ENCODE measurements at regions not wholly inside any gene's neighbourhood (a gene's known extent, or its start where the extent isn't known, plus 50 kb on each side); places are given as distances from the start of the nearest gene placed in this dataset.

GRCh38 chr3:7817239-7817638, 684.4 kb upstream of the LMCD1 start:
- TF ChIP-seq, protein P1, sequence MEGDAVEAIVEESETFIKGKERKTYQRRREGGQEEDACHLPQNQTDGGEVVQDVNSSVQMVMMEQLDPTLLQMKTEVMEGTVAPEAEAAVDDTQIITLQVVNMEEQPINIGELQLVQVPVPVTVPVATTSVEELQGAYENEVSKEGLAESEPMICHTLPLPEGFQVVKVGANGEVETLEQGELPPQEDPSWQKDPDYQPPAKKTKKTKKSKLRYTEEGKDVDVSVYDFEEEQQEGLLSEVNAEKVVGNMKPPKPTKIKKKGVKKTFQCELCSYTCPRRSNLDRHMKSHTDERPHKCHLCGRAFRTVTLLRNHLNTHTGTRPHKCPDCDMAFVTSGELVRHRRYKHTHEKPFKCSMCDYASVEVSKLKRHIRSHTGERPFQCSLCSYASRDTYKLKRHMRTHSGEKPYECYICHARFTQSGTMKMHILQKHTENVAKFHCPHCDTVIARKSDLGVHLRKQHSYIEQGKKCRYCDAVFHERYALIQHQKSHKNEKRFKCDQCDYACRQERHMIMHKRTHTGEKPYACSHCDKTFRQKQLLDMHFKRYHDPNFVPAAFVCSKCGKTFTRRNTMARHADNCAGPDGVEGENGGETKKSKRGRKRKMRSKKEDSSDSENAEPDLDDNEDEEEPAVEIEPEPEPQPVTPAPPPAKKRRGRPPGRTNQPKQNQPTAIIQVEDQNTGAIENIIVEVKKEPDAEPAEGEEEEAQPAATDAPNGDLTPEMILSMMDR (IDR thresholded peaks at IDR 0.05) = no peak
- Histone ChIP-seq H3K27me3 (ENCODE audit: control insufficient read depth, insufficient read depth, low read length) (no peaks in the 10 kb centered on the region), H3K9ac (no peak overlapping the region), H2AFZ (no peak overlapping the region), H3K79me2 (no peaks in the 10 kb centered on the region), H3K4me3 (ENCODE audit: low read depth, low read length) (no peak overlapping the region), H3K4me2 (ENCODE audit: low read length) (no peak overlapping the region), H3K27ac (no peak overlapping the region), H3K4me1 (no peaks in the 10 kb centered on the region), H3K36me3 (ENCODE audit: control insufficient read depth, insufficient read depth, low read length) (no peaks in the 10 kb centered on the region), H3K9me3 (ENCODE audit: control insufficient read depth, low read length) (no peaks in the 10 kb centered on the region)

DNA sequence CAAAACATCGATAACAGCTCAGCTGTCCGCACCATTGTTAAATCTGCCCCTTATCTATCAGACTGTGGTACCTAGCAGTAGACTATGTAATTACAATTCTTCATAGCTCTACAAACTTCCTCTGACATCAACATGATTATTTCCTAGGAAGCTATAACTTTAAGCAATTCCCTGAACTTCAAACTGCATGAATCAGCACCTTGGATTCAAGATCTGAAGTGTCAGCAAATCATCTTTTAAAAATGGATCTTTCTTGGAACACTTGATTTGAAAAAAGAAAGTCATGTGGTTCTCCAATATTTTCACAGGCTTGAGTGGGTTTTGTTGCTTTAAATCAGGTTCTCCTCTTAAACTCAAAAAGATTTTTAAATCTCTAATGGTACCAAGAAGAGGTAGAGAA, 680.7 kb upstream of the LMCD1 start:
- Histone ChIP-seq H3K36me3 (ENCODE audit: control insufficient read depth, insufficient read depth, low read length) (no peaks in the 10 kb centered on the region), H3K9me3 (ENCODE audit: control insufficient read depth, low read length) (no peaks in the 10 kb centered on the region), H3K27me3 (ENCODE audit: control insufficient read depth, insufficient read depth, low read length) (no peaks in the 10 kb centered on the region), H2AFZ (no peak overlapping the region), H3K4me1 (no peaks in the 10 kb centered on the region), H3K4me2 (ENCODE audit: low read length) (no peak overlapping the region), H3K9ac (no peak overlapping the region), H3K4me3 (ENCODE audit: low read depth, low read length) (no peak overlapping the region), H3K27ac (no peak overlapping the region), H3K79me2 (no peaks in the 10 kb centered on the region)
- TF ChIP-seq, protein P1 (IDR thresholded peaks at IDR 0.05) = no peak

DNA sequence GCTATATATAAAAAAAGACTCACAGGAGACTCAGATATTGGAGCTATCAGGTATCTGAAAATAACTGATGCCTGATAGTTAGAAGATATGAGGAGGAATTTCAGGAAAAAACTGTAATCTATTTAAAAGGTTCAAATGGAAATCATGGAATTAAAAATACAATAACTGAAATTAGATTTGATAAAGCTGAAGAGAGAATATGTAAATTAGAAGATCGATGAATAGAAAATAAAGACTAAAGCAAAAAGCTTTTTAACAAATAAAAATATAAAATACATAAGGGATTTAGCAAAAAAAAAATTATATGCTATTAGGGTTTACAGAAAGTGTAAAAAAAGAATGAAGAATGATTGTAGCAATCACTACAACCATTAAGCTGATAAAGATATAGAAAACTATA, 679.8 kb upstream of the LMCD1 start:
- H2AFZ ChIP-seq = no peak overlapping the region
- no peak overlapping the region for H3K9ac ChIP-seq
- H3K9me3 ChIP-seq (ENCODE audit: control insufficient read depth, low read length) = no peaks in the 10 kb centered on the region
- no peaks in the 10 kb centered on the region for H3K4me1 ChIP-seq
- TF ChIP-seq, protein P1 (IDR thresholded peaks at IDR 0.05) = no peak
- H3K27ac ChIP-seq = no peak overlapping the region
- no peaks in the 10 kb centered on the region for H3K36me3 ChIP-seq (ENCODE audit: control insufficient read depth, insufficient read depth, low read length)
- no peaks in the 10 kb centered on the region for H3K79me2 ChIP-seq
- no peaks in the 10 kb centered on the region for H3K27me3 ChIP-seq (ENCODE audit: control insufficient read depth, insufficient read depth, low read length)
- no peak overlapping the region for H3K4me2 ChIP-seq (ENCODE audit: low read length)
- no peak overlapping the region for H3K4me3 ChIP-seq (ENCODE audit: low read depth, low read length)

- Histone ChIP-seq H3K36me3 (ENCODE audit: control insufficient read depth, insufficient read depth, low read length) (no peaks in the 10 kb centered on the region), H3K4me3 (ENCODE audit: low read depth, low read length) (no peak overlapping the region), H3K27ac (no peak overlapping the region), H3K9me3 (ENCODE audit: control insufficient read depth, low read length) (no peaks in the 10 kb centered on the region), H3K27me3 (ENCODE audit: control insufficient read depth, insufficient read depth, low read length) (no peaks in the 10 kb centered on the region), H3K4me2 (ENCODE audit: low read length) (no peak overlapping the region), H3K79me2 (no peaks in the 10 kb centered on the region), H2AFZ (no peak overlapping the region), H3K9ac (no peak overlapping the region), H3K4me1 (no peaks in the 10 kb centered on the region)
- TF ChIP-seq, protein P1 (IDR thresholded peaks at IDR 0.05) = no peak
These were observed 660.2 kb upstream of the LMCD1 start for GRCh38 chr3:7841451-7841850.

GRCh38 chr3:7843441-7843840, 658.2 kb upstream of the LMCD1 start:
- Histone ChIP-seq H3K9me3 (ENCODE audit: control insufficient read depth, low read length) (no peaks in the 10 kb centered on the region), H3K4me1 (no peaks in the 10 kb centered on the region), H3K4me2 (ENCODE audit: low read length) (no peak overlapping the region), H3K27ac (no peak overlapping the region), H2AFZ (no peak overlapping the region), H3K79me2 (no peaks in the 10 kb centered on the region), H3K36me3 (ENCODE audit: control insufficient read depth, insufficient read depth, low read length) (no peaks in the 10 kb centered on the region), H3K9ac (no peak overlapping the region), H3K27me3 (ENCODE audit: control insufficient read depth, insufficient read depth, low read length) (no peaks in the 10 kb centered on the region), H3K4me3 (ENCODE audit: low read depth, low read length) (no peak overlapping the region)
- TF ChIP-seq, protein P1 (IDR thresholded peaks at IDR 0.05) = no peak
